HG03354 (cell line): ENCODE measurements at regions not wholly inside any gene's neighbourhood (a gene's known extent, or its start where the extent isn't known, plus 50 kb on each side); places are given as distances from the start of the nearest gene placed in this dataset.

Experiments
- ATAC-seq: cut with Tn5 transposase; IDR thresholded peaks from one replicate; pipeline ENCODE4 v1.9.1; 2021; ENCODE audit warnings: mild to moderate bottlenecking; ENCODE audit not compliant: unreplicated experiment, poor library complexity, severe bottlenecking

DNA sequence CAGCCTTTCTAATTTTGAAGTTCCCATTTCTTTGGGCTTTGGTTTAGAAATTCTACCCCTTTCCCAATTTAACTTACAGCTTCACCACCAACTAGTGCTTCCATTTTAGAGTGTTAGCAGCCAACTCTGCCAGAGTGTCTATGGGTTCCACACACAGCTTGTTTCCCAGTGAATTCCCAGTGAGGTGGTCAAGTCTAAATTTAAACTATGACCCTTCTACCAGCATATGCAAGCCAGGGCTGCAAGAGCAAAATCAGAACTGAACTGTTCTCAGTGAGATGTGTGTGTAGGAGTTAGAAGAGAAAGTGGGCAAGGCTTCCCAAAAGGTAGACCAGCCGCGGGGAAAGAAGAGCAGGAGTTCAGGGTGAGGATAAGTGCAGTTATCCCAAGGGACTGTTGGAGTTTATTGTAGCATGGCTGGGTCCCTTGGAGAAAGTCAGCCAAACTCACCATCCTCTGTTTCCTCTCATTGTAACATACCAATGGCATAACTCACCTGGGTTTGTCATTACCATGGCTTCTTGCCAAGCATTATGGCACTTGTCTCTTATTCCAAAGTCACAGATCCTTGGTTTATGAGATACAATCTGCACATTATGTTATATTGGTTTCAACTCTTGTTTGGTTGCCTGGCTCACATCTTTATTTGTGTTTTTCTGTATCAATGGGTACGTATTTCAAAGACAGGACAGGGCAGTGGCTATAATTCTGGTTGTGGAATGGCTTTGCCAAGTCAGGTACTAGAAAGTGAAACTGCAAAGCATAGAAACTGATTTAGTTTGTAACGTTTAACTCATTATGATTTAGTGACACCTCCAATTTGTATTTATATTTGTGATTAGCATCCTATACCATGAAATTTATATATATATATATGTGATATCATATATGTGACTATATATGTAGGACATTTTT, 130.2 kb upstream of the UMPS start:
- no peak for ATAC-seq

DNA sequence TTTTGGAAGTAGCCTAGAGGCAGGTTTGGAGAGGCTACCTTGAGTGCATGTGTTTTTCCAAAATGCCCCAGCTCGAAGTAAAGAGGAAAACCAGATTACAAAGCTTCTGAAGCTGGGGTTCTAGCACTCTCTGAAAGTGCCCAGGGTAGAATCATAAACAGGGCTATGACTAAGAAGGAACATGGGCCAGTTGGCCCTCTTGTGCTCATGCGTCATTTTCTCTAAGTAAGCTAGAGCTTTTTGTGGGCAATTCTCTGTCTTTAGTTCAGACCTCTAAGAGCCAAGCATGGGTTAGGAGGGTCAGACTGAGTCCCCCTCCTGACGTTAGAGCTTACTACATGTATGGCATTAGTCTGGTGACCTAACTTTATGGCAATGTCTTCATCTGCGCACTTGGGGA, 129.5 kb upstream of the UMPS start:
- no peak for ATAC-seq

DNA sequence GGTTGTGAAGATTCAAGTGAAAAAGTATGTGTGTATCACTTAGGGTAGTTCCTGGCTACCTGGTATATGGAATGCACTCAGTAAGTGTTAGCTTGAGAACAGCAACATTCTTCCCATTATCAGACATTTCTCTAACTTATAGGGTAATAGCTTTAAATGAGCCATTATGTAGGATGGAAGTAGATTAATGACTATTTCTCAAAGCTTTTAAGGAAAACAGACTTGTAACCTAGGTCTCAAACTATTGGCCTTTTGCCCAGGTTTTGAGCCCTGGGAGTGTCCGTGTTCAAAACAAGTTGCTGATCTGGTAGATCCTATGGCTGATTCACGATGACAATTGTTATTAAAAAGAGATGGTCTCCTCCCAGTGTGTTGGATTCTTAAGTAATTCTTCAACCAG, 129.1 kb upstream of the UMPS start:
- no peak for ATAC-seq

DNA sequence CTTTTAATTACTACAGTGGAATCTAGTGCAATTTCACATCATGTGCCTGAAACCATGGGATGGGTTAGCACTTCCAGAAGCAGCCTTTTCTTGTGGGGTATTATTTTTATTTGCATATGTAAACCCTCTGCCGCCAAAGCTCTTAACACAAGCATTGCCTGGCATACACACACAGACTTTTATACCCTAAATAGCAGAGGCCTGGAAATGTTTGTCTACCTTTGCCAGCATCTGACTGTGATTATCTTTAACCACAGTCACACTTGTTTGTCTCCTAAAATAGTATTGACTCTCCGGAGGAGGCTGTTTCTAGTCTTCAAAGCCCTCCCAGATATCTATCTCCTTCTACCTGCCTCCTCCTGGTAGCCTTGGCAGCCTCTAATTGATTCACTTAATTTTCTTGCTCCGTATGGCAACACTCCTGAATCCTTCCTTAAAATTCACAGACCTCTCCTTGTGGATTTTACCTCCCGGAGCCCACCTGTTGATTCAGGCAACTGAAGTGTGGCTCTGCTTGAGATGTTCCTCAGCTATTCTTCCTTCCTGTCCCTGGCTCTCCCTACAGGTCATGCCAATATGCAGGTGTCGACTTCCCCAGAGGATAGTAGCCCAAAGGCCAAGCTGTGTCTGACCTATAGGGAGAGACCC, 127.1 kb upstream of the UMPS start:
- no peak for ATAC-seq

DNA sequence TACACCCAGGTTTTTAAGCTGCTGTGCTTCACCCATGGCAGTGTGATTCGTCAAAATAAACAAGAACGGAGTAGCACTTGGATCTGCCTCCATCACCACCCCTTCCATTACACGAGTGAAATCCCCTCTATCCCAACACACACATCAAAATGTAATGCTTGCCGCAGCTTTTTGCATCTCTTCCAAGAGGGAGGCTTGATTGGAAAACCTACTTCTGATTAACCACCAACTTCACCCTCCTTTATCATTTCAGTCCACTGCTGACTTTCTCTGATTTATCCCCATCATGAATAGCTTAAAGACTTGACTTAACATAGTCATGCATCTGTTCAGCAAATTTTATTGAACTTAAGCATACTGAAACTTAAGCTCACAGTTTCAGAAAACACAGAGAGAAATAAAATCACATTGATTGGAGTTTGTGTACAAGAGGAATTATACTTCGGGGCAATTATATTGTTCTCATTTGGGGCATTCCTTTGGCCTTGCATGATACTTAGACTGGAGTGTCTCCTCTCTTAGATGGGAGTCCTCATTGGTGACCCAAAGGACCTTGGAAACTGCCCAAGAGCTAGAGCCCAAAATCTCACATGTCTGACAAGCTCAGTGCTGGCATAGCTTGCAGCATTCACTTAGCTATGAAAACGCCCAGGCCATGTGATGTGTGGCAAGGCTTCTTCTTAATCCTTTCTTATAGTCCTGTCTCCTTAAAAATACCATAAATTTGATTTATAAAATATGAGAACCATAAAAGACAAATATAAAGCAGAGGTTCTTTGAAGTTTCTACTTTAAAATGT, 124.3 kb upstream of the UMPS start:
- ATAC-seq = no peak

DNA sequence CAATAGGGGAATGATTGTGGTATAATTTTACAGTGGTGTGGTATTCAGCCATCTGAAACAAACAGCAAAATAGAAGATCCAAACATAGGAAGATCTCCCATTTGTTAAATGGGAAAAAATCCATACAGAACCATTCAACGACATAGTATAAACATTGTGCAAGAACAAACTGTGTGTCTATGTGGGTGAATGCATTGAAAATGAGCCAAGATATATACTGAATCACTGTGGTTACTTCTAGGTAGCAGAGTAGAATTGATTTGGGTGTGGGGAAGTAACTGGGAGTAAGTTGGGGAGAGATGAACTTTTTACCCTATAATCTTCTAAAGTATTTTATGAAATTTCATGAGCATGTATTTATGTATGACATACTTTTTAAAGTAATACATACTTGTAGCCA, 123.1 kb upstream of the UMPS start:
- ATAC-seq = no peak

DNA sequence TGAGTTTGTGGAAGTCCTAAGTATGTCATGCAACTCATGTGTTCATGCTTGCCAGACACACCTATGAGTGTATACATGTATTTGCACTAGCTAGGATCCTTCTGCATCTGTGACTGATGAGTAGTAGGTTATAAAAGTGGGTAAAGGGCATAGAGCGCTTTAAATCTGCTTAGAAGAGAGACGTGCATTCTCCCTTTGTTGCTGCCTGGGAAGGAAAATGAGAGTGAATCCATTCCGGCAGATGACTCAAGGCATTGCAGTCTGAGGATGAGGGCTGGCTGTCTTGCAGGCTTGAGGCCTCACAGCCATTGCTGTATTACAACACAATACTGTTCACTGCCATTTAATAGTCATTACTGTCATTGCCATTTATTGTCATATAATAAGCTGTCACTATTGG, 120.8 kb upstream of the UMPS start:
- no peak for ATAC-seq

DNA sequence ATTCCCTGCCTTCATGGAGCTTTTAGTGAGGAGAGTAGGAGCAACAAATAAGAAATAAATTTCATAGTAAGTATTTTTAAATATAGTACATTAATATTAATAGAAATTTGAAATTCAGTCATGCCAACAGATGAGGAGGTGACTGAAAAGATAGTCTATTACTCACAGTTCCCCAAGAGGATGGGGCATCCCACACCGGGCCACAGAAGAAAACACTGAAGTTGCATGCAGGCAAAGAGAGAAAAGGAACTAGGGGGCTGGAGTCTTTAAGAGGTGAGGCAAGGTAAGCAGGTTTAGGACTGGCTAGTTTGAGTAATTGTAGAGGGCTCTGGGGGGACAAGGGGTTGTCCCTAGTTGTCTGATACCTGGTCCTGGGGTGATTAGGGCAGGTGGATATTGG, 120.1 kb upstream of the UMPS start:
- no peak for ATAC-seq

DNA sequence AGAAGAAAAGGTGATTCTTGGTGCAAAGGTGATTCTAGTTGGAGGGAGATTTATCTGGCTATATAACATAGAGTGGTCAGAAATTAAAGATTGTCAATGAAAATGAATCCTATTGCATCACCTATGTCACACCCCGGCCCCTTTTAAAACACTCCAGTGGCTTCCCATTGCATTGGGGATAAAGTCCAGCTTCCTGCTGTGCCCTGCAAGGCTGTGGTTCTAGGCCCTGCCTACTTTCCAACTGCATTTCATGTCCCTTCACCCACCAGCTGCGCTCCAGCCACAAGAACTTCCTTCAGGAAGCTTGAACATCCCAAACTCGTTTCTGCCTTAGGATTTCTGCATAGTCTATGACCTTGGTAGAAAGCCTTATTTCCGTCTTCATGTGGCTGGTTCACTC, 118.7 kb upstream of the UMPS start:
- ATAC-seq = no peak

DNA sequence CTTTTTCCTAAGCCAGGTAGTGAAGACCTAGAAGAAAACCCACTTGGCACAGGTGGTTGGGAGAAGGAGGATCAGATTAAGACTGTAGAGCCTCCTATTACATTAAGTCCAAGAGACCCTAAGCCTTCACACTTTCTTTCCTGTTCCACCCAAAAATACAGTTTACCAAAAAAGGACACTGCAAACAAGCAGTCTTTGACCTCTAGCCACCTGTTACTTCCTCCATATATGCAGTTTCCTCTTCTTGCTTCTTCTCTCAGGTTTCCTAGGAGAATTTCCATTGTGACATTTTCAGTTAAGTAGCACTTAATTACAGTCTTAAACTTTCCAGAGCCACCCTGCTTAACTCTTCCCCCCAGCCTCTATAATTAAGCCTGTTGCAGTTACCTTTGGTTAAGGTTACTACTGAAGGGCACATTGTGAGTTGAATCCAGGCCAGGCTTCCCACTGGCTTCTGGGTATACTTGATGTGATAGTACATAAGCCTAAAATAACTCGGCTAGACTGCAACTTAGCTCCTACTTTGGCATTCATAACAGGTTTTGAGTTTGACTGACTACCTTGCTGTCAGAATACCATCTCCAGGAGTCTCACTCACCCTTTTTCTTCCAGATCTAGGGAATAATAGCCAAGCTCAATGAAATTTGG, 114.2 kb upstream of the UMPS start:
- ATAC-seq = no peak

DNA sequence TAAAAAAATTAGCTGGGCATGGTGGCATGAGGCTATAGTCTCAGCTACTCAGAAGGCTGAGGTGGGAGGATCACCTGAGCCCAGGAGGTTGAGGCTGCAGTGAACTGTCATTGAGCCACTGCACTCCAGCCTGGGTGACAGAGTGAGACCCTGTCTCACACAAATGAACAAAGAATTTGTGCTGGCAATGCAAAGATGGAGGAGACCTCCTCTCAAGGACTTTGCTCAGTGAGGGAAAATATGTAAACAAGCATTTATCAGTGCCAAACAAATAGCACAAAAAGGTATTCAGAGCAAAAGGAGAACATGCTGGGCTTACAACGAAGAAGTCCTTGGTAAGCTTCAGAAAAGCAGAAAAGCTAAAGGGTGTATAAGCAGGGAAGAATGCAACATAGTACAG, 113.1 kb upstream of the UMPS start:
- ATAC-seq = no peak

DNA sequence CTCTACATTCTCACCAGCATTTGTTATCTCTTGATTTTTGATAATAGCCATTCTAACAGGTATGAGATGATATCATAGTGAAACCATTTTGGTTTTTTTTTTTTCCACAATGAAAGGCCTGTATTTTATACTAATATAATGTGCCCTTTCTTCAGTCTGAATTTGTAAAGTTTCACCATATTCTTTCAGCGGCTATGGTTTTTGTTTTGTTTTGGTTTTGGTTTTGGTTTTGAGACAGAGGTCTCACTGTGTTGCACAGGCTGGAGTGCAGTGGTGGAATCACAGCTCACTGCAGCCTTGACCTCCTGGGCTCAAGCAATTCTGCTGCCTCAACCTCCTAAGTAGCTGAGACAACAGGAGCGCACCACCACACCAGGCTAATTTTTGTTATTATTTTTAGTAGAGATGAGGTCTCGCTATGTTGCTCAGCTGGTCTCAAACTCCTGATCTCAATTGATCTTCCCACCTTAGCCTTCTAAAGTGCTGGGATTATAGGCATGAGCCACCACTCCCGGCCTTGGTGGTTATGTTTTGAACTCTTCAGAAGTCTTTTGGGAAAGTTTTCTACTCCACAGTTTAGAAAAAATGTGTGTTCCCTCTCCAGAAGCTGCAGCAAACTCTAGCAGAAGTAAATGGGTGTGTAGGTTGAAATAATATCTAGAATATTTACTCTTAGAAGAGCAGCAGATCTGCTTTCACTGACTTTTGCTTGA, 110.2 kb upstream of the UMPS start:
- peak; percentile 56 for ATAC-seq

DNA sequence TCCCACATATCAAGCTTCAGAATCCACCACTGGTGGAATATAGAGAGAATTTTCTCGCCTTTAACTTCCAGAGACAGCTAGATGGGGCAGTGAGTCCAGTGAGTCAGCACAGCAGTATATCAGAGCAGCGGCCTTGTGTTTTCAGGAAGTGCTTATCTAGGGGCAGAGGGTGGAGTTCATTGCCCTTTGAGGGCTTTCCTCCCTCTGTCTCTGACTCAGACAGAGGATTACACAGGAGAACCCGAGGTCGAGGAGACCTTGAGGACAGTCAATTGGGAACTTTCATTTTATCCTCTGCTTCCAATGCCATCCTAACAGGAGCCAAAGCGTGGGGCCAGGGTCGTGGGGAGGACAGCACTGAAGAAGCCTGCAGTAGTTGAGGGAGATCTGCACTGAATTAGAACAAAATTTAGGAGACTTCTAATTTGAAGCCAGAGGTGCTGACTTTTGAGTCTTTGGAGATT, 109.6 kb upstream of the UMPS start:
- ATAC-seq = peak; percentile 52

DNA sequence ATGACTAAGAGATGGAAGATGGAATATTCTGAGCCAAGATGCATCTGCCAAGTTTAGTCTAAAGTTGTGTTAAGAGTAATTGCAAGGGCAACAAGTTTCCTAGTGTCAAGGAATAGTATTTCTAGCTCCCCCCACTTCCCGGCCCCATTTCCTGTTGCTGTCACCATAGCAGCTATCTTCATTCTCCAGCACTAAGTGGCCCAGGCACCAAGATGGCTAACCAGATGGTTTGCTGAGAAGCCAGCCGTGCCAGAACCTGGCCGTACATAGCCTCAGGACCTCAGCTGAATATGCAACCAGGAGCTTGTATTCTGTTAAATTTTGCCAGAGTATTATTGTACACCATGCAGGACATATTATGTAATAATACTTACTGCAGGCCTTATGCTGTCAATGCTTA, 108.8 kb upstream of the UMPS start:
- ATAC-seq = no peak

DNA sequence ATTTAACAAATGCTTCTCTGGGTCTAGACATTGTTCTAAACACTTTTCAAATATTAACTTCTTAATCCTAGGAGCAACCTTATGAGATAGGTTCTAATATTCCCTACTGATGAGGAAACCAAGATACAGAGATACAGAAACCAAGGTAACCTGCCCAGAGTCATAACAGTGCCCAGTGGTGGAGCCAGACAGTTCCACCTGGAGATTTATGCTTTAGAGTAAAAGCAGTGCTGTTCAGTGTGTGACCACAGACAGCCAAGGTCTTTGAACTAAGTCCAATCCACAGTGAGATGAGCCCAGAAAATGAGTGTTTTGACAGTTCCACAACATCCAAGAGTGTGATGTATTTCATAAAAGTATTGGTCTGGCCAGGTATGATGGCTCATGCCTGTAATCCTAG, 105.2 kb upstream of the UMPS start:
- ATAC-seq = no peak

DNA sequence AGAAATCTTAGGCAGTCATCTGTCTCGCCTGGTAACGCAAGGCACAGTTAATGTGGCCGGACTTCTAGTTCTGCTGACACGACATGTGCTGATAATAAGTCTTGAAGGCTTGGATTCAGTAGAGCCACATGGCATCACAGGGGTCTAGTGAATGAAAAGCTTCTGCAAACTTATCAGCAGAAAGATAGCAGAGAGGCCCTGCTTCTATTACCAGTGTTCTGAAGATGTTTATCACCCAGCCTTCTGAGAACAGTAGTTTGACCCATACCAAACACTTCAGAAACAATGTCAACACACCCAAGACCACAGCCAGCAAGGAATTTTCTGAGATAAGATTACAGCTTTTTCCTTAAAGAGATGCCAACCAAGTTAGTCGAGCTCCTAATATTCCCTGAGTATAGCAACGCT, 102.7 kb upstream of the UMPS start:
- ATAC-seq = no peak

DNA sequence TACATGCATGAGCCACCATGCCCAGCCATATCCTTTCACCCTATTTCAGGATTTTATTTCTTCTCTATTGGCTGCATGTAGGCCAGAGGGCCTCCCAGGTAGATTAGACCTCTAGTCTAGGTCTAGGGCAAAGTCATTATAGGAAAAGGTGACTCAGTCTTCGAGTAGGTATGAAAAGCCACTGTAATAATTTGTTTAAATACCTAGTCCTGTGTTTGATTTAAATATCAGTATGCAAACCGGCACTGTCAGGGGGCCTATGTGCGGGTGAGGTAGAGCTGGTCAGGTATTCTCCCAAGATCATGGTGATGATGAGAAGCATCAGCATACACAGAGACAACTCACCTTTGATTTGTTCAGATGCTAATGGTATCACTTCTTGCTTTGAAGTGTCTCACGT, 101.4 kb upstream of the UMPS start:
- ATAC-seq = no peak

DNA sequence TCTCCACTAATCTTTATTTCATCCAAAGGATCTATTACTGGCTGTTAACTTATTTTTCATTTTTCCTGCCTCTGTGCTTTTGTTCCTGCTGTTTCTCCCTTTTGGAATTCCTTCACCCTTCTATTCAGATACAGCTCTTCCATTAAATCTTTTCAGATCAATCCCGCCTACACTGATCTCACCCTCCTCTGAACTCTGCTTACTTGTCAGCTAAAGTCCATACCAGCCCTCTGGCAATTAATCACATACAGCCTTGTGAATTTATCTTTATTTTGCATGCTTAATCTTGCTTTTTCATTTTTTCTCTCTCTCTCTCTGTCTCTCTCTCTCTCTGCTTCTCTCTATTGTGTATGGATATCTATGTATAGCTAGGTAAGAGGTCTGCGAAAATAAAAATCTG, 100.8 kb upstream of the UMPS start:
- no peak for ATAC-seq

DNA sequence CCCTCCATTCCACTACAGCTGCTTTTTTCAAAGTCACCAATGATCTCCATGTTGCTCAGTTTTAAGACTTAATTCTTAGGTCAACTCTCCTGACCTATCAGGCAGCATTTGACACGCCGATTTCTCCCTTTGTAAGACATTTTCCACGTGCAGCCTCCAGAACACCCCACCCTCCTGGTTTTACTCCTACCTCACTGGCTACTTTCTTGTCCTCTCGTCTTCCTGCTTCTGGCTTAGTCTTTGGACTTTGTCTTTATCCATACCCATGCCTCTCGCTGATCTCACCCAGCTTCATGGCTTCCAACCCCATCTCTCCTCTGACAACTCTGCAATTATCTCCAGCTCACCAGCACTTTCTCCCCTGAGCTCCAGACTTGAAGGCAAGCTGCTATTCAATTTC, 99.3 kb upstream of the UMPS start:
- ATAC-seq = no peak
